ENCODE measurements at regions not wholly inside any gene's neighbourhood (a gene's known extent, or its start where the extent isn't known, plus 50 kb on each side); places are given as distances from the start of the nearest gene placed in this dataset.

- DNase-seq (ENCODE audit: low read depth in 1 of 2, low spot score in 1 of 2) (no peak), ATAC-seq (no peak), FAIRE-seq (no peak)
- CTCF ChIA-PET, result interaction anchor here (0.6 kb wide), 1 partner anchor 94 kb away, joined by 3 read pairs; no protein-coding TSS in a partner anchor
- WGBS (ENCODE audit: missing lambda C conversion rate), result 15% methylated on average over 3 of the region's 3 CpGs
- Histone ChIP-seq H3K4me3 (no peak overlapping the region), H3K4me2 (no peak overlapping the region), H3K9me3 (no peaks in the 10 kb centered on the region), H3K4me1 (no peaks in the 10 kb centered on the region), H3K27ac (no peak overlapping the region)
- POLR2A ChIA-PET, result no interaction called here
- peak; percentile 17 for TF ChIP-seq MAFK (IDR thresholded peaks at IDR 0.05; ENCODE audit: partially characterized antibody)
- no peak for TF ChIP-seq POLR2A (IDR thresholded peaks at IDR 0.05; ENCODE audit: low read length)
- no peak for TF ChIP-seq EP300 (IDR thresholded peaks at IDR 0.05)
Measured at GRCh38 chr7:53940483-53940882, 601.7 kb upstream of the VSTM2A start.

GRCh38 chr7:53947732-53948131 is 594.4 kb upstream of the VSTM2A start:
- DNase-seq (ENCODE audit: low read depth in 1 of 2, low spot score in 1 of 2) (no peak), FAIRE-seq (no peak), ATAC-seq (no peak)
- TF ChIP-seq SREBF2 (IDR thresholded peaks at IDR 0.05) (no peak), POLR2AphosphoS2 (conservative IDR thresholded peaks at IDR 0.05; ENCODE audit: low read length) (no peak), EHF (CRISPR knock-in tag; IDR thresholded peaks at IDR 0.05) (no peak), ZFP36 (IDR thresholded peaks at IDR 0.05; ENCODE audit: borderline replicate concordance, partially characterized antibody) (no peak), CHD2 (IDR thresholded peaks at IDR 0.05; ENCODE audit: low read length, partially characterized antibody) (no peak), EHMT2 (IDR thresholded peaks at IDR 0.05; ENCODE audit: low read depth) (no peak), RARB (CRISPR knock-in tag; IDR thresholded peaks at IDR 0.05) (no peak), FOSL2 (IDR thresholded peaks at IDR 0.05) (no peak), FOSL2 (CRISPR knock-in tag; IDR thresholded peaks at IDR 0.05) (no peak), ZNF302 (CRISPR knock-in tag; IDR thresholded peaks at IDR 0.05) (no peak)
- ChIA-PET POLR2A (no interaction called here), CTCF (interaction anchor here (1.1 kb wide), 1 partner anchor 13 kb away, joined by 3 read pairs; no protein-coding TSS in a partner anchor)
- Histone ChIP-seq H3K4me1 (no peaks in the 10 kb centered on the region), H3K27ac (no peak overlapping the region), H3K9me3 (no peaks in the 10 kb centered on the region), H3K4me2 (no peak overlapping the region), H3K4me3 (no peak overlapping the region)
- WGBS (ENCODE audit: missing lambda C conversion rate), result 29% methylated on average over 6 of the region's 6 CpGs

GRCh38 chr7:53965716-53966115 is 576.5 kb upstream of the VSTM2A start:
- ChIA-PET CTCF (no interaction called here), POLR2A (no interaction called here)
- H3K4me2 ChIP-seq, result no peak overlapping the region
- FAIRE-seq (no peak), DNase-seq (ENCODE audit: low read depth in 1 of 2, low spot score in 1 of 2) (no peak), ATAC-seq (no peak)
- 35% methylated on average over 3 of the region's 3 CpGs for WGBS (ENCODE audit: missing lambda C conversion rate)
- no peaks in the 10 kb centered on the region for H3K4me1 ChIP-seq
- H3K27ac ChIP-seq, result no peak overlapping the region
- no peak overlapping the region for H3K4me3 ChIP-seq
- TF ChIP-seq HOXA7 (CRISPR knock-in tag; IDR thresholded peaks at IDR 0.05), result no peak
- no peak for TF ChIP-seq JUN (IDR thresholded peaks at IDR 0.05)
- TF ChIP-seq MAX (IDR thresholded peaks at IDR 0.05), result no peak
- no peak for TF ChIP-seq TFCP2L1 (CRISPR knock-in tag; IDR thresholded peaks at IDR 0.05)
- TF ChIP-seq ELK1 (IDR thresholded peaks at IDR 0.05; ENCODE audit: low read depth, low read length), result no peak
- TF ChIP-seq ZC3H11A (IDR thresholded peaks at IDR 0.05), result no peak
- TF ChIP-seq GATA3 (IDR thresholded peaks at IDR 0.05; ENCODE audit: borderline replicate concordance), result no peak
- TF ChIP-seq HES2 (IDR thresholded peaks at IDR 0.05), result no peak
- TF ChIP-seq SMC3 (IDR thresholded peaks at IDR 0.05), result no peak
- H3K9me3 ChIP-seq, result no peaks in the 10 kb centered on the region

- ATAC-seq, result no peak
- CTCF ChIA-PET, result interaction anchor here (0.6 kb wide), 1 partner anchor 522 kb away, joined by 3 read pairs; no protein-coding TSS in a partner anchor
- no peak for DNase-seq (ENCODE audit: low read depth in 1 of 2, low spot score in 1 of 2)
- no peaks in the 10 kb centered on the region for H3K4me1 ChIP-seq
- no peak for FAIRE-seq
- POLR2A ChIA-PET, result no interaction called here
- 0% methylated on average over 1 of the region's 2 CpGs for WGBS (ENCODE audit: missing lambda C conversion rate)
- H3K9me3 ChIP-seq, result no peaks in the 10 kb centered on the region
- H3K4me2 ChIP-seq, result no peak overlapping the region
- no peak overlapping the region for H3K27ac ChIP-seq
- H3K4me3 ChIP-seq, result no peak overlapping the region
- TF ChIP-seq HOXB5 (CRISPR knock-in tag; IDR thresholded peaks at IDR 0.05) (no peak), SREBF2 (IDR thresholded peaks at IDR 0.05) (no peak), HOXB13 (CRISPR knock-in tag; IDR thresholded peaks at IDR 0.05; ENCODE audit: low read depth) (no peak), EHF (CRISPR knock-in tag; IDR thresholded peaks at IDR 0.05) (no peak), HDAC2 (IDR thresholded peaks at IDR 0.05) (no peak), EHMT2 (IDR thresholded peaks at IDR 0.05; ENCODE audit: low read depth) (no peak), RFX5 (IDR thresholded peaks at IDR 0.05) (no peak), CTCF (IDR thresholded peaks at IDR 0.05) (no peak), E2F6 (IDR thresholded peaks at IDR 0.05; ENCODE audit: borderline replicate concordance, low read depth) (no peak), SMC3 (IDR thresholded peaks at IDR 0.05) (no peak), CHD4 (IDR thresholded peaks at IDR 0.05; ENCODE audit: borderline replicate concordance) (no peak), FOXS1 (CRISPR knock-in tag; IDR thresholded peaks at IDR 0.05) (no peak)
Measured at GRCh38 chr7:53983480-53983879, 558.7 kb upstream of the VSTM2A start.
